Panc1 (cell line): ENCODE measurements at regions not wholly inside any gene's neighbourhood (a gene's known extent, or its start where the extent isn't known, plus 50 kb on each side); places are given as distances from the start of the nearest gene placed in this dataset.

Source experiments
- ATAC-seq: fragments of 200-7000 bp; cut with Tn5 transposase; 2 replicates; pipeline ENCODE4 v1.9.1; 2020; ENCODE audit warnings: mild to moderate bottlenecking, moderate library complexity
- BruUV-seq: library from RNA; stranded (reverse); fragments of 400-500 nt; replicated peaks from 2 replicates; lab custom pipeline; 2021; lab: Mats Ljungman, UMichigan
- CTCF ChIA-PET: fragments of 300-600 bp; sonication (Branson Sonifier 250); formaldehyde crosslinking; loops from one replicate; lab custom pipeline; 2022; ENCODE audit warnings: antibody characterized with exemption; lab: Charles Lee
- POLR2A ChIA-PET: fragments of 300-600 bp; sonication (Branson Sonifier 250); formaldehyde crosslinking; loops from one replicate; lab custom pipeline; 2022; ENCODE audit warnings: antibody characterized with exemption; lab: Charles Lee
- DNase-seq: peaks from one replicate; pipeline ENCODE4 v3.0.0-alpha.2; 2010; ENCODE audit warnings: low read depth, low spot score
- H3K27ac ChIP-seq: 2 replicates; pipeline ENCODE4 v1.5.1; 2011; ENCODE audit warnings: mild to moderate bottlenecking, low read length, inconsistent platforms
- H3K27me3 ChIP-seq: fragments of 200-500 bp; sonication (Bioruptor generic); 2 replicates; pipeline ENCODE4 v1.6.0; 2014; ENCODE audit warnings: low read length, inconsistent platforms; ENCODE audit not compliant: control insufficient read depth, insufficient read depth
- H3K36me3 ChIP-seq: fragments of 200-500 bp; sonication (Bioruptor generic); 2 replicates; pipeline ENCODE4 v1.5.1; 2014; ENCODE audit warnings: inconsistent platforms, mild to moderate bottlenecking, low read length, moderate library complexity; ENCODE audit not compliant: control insufficient read depth, insufficient read depth
- H3K4me1 ChIP-seq: 2 replicates; pipeline ENCODE4 v1.5.1; 2011; ENCODE audit warnings: inconsistent platforms, mild to moderate bottlenecking, low read length, moderate library complexity; ENCODE audit not compliant: control insufficient read depth, insufficient read depth
- H3K4me3 ChIP-seq, 2 experiments: 2 replicates each; pipeline ENCODE4 v1.5.1; 2011 to 2012; ENCODE audit warnings: low read depth in 2 of 2, low read length in 2 of 2, mild to moderate bottlenecking in 2 of 2, inconsistent platforms in 1 of 2, moderate library complexity in 1 of 2
- H3K9me3 ChIP-seq: fragments of 200-500 bp; sonication (Bioruptor generic); 2 replicates; pipeline ENCODE4 v1.5.1; 2014; ENCODE audit warnings: low read depth, mild to moderate bottlenecking, inconsistent platforms, low read length, moderate library complexity; ENCODE audit not compliant: control insufficient read depth, insufficient read depth
- CTCF ChIP-seq: fragments of 450-650 bp; IDR thresholded peaks from 2 replicates; pipeline ENCODE4 v1.5.1; 2017; ENCODE audit warnings: mild to moderate bottlenecking
- POLR2AphosphoS5 ChIP-seq: IDR thresholded peaks from 2 replicates; pipeline ENCODE4 v1.6.1; 2012; ENCODE audit warnings: mild to moderate bottlenecking, low read depth, low read length, moderate library complexity
- REST ChIP-seq, 2 experiments: IDR thresholded peaks; 2 replicates each; pipeline ENCODE4 v1.6.1; 2011 to 2012; ENCODE audit warnings: low read depth in 2 of 2, control low read depth in 1 of 2, low read length in 1 of 2, mild to moderate bottlenecking in 1 of 2, moderate library complexity in 1 of 2; ENCODE audit not compliant: insufficient read depth in 1 of 2
- SIN3A ChIP-seq: IDR thresholded peaks from 2 replicates; pipeline ENCODE4 v1.6.1; 2012; ENCODE audit warnings: low read depth, mild to moderate bottlenecking, low read length, moderate library complexity, borderline replicate concordance; ENCODE audit not compliant: insufficient read depth
- TCF7L2 ChIP-seq: IDR thresholded peaks from 2 replicates; pipeline ENCODE4 v1.6.1; 2011; ENCODE audit warnings: mild to moderate bottlenecking, low read depth, low read length, inconsistent platforms
- in situ Hi-C: cut with HindIII; loops from 2 replicates; pipeline ENCODE4 v1.10.0; 2016; ENCODE audit warnings: low sequenced_read_pairs, low pct_unique_long_range_greater_than_20kb
- intact Hi-C: fragments of 100-400 bp; cut with micrococcal nuclease; formaldehyde crosslinking; loops from one replicate; pipeline ENCODE4 v1.10.0; 2022; ENCODE audit not compliant: unreplicated experiment

- H3K27ac ChIP-seq = no peak overlapping the region
- no peaks in the 10 kb centered on the region for H3K9me3 ChIP-seq
- BruUV-seq = no TSS peak
- DNase-seq (no peak), ATAC-seq (no peak)
- intact Hi-C loops (no loop called here), in situ Hi-C loops (no loop called here)
- no peak for TF ChIP-seq POLR2AphosphoS5
- no peak for TF ChIP-seq TCF7L2
- no peak for TF ChIP-seq SIN3A
- TF ChIP-seq CTCF = no peak
- no peak overlapping the region for H3K4me3 ChIP-seq
- H3K4me1 ChIP-seq = peaks cover 6% of the 10 kb centered on the region
- peaks cover 7% of the 10 kb centered on the region; the same call in 1 of the 2 replicates for H3K27me3 ChIP-seq
- H3K36me3 ChIP-seq = no peaks in the 10 kb centered on the region
- ChIA-PET CTCF (no interaction called here), POLR2A (no interaction called here)
These were observed 156.1 kb downstream of the TRIM27 start for GRCh38 chr6:28767691-28768090.

GRCh38 chr6:28768187-28768913 is 155.4 kb downstream of the TRIM27 start:
- Histone ChIP-seq H3K27me3 (peaks cover 7% of the 10 kb centered on the region; the same call in 1 of the 2 replicates), H3K4me3 (no peak overlapping the region), H3K27ac (no peak overlapping the region), H3K4me1 (peaks cover 6% of the 10 kb centered on the region), H3K36me3 (no peaks in the 10 kb centered on the region), H3K9me3 (no peaks in the 10 kb centered on the region)
- intact Hi-C loops (no loop called here), in situ Hi-C loops (no loop called here)
- TF ChIP-seq REST (IDR thresholded peaks at IDR 0.05; ENCODE audit: insufficient read depth in 1 of 2, low read depth in 2 of 2, low read length in 1 of 2) (no peak), TCF7L2 (no peak), SIN3A (no peak), CTCF (no peak), POLR2AphosphoS5 (no peak)
- POLR2A ChIA-PET = no interaction called here
- no peak for DNase-seq
- ATAC-seq = no peak
- no TSS peak for BruUV-seq
- CTCF ChIA-PET = no interaction called here
